ENCODE measurements at regions not wholly inside any gene's neighbourhood (a gene's known extent, or its start where the extent isn't known, plus 50 kb on each side); places are given as distances from the start of the nearest gene placed in this dataset.

DNA sequence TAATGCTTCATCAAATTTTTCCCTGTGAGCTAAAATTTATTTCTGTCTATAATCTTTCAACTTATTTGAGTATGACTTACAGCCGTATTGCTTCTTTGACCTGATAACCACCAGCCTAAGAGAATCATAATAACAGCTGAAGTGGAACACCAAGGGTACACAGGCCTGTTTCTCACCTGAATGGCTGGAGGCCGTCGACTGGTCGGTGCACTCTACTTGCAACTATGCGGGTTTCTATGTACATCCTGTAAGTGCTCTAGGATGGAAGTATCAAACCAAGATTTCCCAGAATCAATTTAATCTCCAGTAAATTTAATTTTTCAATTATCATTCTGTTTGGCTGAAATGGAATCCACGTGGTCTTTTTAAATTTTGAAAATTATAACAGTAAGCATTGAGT lies 504.8 kb upstream of the PHF14 start:
- H3K4me3 ChIP-seq (ENCODE audit: low read depth, low read length, poor library complexity, severe bottlenecking) = no peak overlapping the region
- POLR2A ChIA-PET (ENCODE audit: low non-redundant PET) = no interaction called here

DNA sequence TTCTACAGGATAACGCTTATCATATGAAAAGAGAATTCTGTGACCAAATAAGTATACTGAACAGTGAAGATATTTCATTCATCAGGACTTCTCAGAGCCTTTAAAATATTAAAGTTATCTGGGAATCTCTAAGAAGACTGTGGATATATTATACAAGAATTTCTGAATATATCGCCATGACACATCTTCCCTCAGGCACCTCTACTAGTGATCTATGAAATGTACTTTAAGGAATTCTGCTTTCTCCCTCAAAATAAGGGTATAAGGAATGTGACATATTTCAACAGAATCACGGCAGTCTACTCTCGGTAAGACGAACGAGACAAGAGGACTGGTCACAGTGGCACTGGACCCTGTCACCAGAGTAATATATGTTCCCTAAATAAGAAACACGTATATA lies 504.2 kb upstream of the PHF14 start:
- intact Hi-C loops (cut with micrococcal nuclease; ENCODE audit: unreplicated experiment) = no loop called here
- Histone ChIP-seq H3K27me3 (replicated peaks; ENCODE audit: insufficient read depth, low read depth, low read length, poor library complexity) (no peaks in the 10 kb centered on the region), H3K9me3 (ENCODE audit: low read depth, low read length, poor library complexity, severe bottlenecking) (no peaks in the 10 kb centered on the region), H3K36me3 (ENCODE audit: insufficient read depth, low read length, poor library complexity, severe bottlenecking) (no peaks in the 10 kb centered on the region), H3K27ac (ENCODE audit: low read depth, low read length, poor library complexity, severe bottlenecking) (no peak overlapping the region), H3K4me1 (ENCODE audit: insufficient read depth, low read length, poor library complexity, severe bottlenecking) (no peaks in the 10 kb centered on the region), H3K4me3 (ENCODE audit: low read depth, low read length, poor library complexity, severe bottlenecking) (no peak overlapping the region)
- TF ChIP-seq, protein P1, sequence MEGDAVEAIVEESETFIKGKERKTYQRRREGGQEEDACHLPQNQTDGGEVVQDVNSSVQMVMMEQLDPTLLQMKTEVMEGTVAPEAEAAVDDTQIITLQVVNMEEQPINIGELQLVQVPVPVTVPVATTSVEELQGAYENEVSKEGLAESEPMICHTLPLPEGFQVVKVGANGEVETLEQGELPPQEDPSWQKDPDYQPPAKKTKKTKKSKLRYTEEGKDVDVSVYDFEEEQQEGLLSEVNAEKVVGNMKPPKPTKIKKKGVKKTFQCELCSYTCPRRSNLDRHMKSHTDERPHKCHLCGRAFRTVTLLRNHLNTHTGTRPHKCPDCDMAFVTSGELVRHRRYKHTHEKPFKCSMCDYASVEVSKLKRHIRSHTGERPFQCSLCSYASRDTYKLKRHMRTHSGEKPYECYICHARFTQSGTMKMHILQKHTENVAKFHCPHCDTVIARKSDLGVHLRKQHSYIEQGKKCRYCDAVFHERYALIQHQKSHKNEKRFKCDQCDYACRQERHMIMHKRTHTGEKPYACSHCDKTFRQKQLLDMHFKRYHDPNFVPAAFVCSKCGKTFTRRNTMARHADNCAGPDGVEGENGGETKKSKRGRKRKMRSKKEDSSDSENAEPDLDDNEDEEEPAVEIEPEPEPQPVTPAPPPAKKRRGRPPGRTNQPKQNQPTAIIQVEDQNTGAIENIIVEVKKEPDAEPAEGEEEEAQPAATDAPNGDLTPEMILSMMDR (conservative IDR thresholded peaks at IDR 0.05; ENCODE audit: low read depth, low read length) = no peak
- TF ChIP-seq EZH2 (IDR thresholded peaks at IDR 0.05; ENCODE audit: borderline replicate concordance, low read depth, low read length, poor library complexity, severe bottlenecking) = no peak
- POLR2A ChIA-PET (ENCODE audit: low non-redundant PET) = no interaction called here
- no peak for DNase-seq (ENCODE audit: low spot score)
- no TSS peak for BruUV-seq (replicated peaks)
- CTCF ChIA-PET = no interaction called here

More for the DNA sequence above, 504.8 kb upstream of the PHF14 start:
- H3K36me3 ChIP-seq (ENCODE audit: insufficient read depth, low read length, poor library complexity, severe bottlenecking) = no peaks in the 10 kb centered on the region
- TF ChIP-seq EZH2 (IDR thresholded peaks at IDR 0.05; ENCODE audit: borderline replicate concordance, low read depth, low read length, poor library complexity, severe bottlenecking) = no peak
- TF ChIP-seq, protein P1 (conservative IDR thresholded peaks at IDR 0.05; ENCODE audit: low read depth, low read length) = no peak
- DNase-seq (ENCODE audit: low spot score) = no peak
- H3K27me3 ChIP-seq (replicated peaks; ENCODE audit: insufficient read depth, low read depth, low read length, poor library complexity) = no peaks in the 10 kb centered on the region
- H3K9me3 ChIP-seq (ENCODE audit: low read depth, low read length, poor library complexity, severe bottlenecking) = no peaks in the 10 kb centered on the region
- CTCF ChIA-PET = no interaction called here
- no TSS peak for BruUV-seq (replicated peaks)
- no peaks in the 10 kb centered on the region for H3K4me1 ChIP-seq (ENCODE audit: insufficient read depth, low read length, poor library complexity, severe bottlenecking)
- H3K27ac ChIP-seq (ENCODE audit: low read depth, low read length, poor library complexity, severe bottlenecking) = no peak overlapping the region
- intact Hi-C loops (cut with micrococcal nuclease; ENCODE audit: unreplicated experiment) = no loop called here

DNA sequence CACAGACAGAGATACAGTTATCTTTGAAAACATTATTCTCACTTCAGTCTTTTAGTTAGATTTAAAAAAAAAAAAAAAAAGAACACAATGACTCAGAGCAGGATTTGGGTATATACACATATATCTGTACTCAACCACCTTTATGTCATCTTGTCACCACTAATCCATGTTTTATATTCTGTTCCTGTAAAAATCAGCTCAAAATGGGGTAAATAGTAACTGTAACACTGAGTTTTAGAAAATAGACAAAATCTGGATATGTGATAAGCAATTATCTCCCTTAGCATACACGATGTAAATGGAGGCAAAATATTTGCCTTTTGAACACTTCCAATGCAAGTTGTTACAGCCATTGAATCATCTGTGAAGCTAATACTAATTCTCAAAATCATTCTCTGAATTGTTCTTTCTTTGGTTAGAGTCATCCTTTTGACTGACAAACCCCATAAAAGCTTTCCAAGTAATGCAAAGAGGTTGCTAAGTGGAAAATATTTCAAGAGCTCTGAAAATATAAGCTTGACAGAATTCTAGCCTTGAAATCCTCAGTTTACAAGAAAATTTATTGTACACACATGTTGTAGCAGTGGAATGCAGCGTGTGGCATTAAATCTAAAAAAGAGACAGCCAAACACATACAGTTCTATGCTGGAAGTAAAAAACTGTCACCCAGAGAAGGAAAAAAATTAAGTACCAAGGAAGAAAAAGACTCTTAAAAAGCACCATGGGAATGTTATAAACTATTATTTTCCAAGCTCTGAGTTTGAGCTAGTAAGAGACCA lies 502.2 kb upstream of the PHF14 start:
- intact Hi-C loops (cut with micrococcal nuclease; ENCODE audit: unreplicated experiment) = no loop called here
- Histone ChIP-seq H3K27me3 (replicated peaks; ENCODE audit: insufficient read depth, low read depth, low read length, poor library complexity) (no peaks in the 10 kb centered on the region), H3K36me3 (ENCODE audit: insufficient read depth, low read length, poor library complexity, severe bottlenecking) (no peaks in the 10 kb centered on the region), H3K27ac (ENCODE audit: low read depth, low read length, poor library complexity, severe bottlenecking) (no peak overlapping the region), H3K9me3 (ENCODE audit: low read depth, low read length, poor library complexity, severe bottlenecking) (no peaks in the 10 kb centered on the region), H3K4me3 (ENCODE audit: low read depth, low read length, poor library complexity, severe bottlenecking) (no peak overlapping the region), H3K4me1 (ENCODE audit: insufficient read depth, low read length, poor library complexity, severe bottlenecking) (no peaks in the 10 kb centered on the region)
- POLR2A ChIA-PET (ENCODE audit: low non-redundant PET) = no interaction called here
- no TSS peak for BruUV-seq (replicated peaks)
- CTCF ChIA-PET = no interaction called here
- no peak for TF ChIP-seq EZH2 (IDR thresholded peaks at IDR 0.05; ENCODE audit: borderline replicate concordance, low read depth, low read length, poor library complexity, severe bottlenecking)
- DNase-seq (ENCODE audit: low spot score) = no peak

DNA sequence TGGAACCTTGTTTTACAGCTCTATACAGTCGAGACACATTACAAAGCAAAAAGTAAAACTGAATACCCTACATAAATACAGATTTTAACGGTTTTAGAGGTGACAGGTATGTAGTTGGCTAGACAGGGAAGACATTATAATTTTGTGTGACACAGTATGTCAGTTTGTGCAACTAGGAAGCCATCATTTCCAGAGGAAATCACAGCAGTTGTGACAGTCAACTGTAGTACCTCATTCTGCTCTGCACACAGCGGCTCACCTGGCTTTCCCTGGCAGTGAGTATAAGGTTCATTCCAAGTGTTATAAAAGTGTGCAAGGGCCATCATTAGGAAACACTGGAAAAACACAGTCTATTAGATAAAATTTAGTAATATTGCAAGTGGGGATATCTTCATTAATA lies 501.6 kb upstream of the PHF14 start:
- no peaks in the 10 kb centered on the region for H3K9me3 ChIP-seq (ENCODE audit: low read depth, low read length, poor library complexity, severe bottlenecking)
- H3K36me3 ChIP-seq (ENCODE audit: insufficient read depth, low read length, poor library complexity, severe bottlenecking) = no peaks in the 10 kb centered on the region
- DNase-seq (ENCODE audit: low spot score) = no peak
- H3K4me1 ChIP-seq (ENCODE audit: insufficient read depth, low read length, poor library complexity, severe bottlenecking) = no peaks in the 10 kb centered on the region
- no peaks in the 10 kb centered on the region for H3K27me3 ChIP-seq (replicated peaks; ENCODE audit: insufficient read depth, low read depth, low read length, poor library complexity)
- BruUV-seq (replicated peaks) = no TSS peak
- H3K27ac ChIP-seq (ENCODE audit: low read depth, low read length, poor library complexity, severe bottlenecking) = no peak overlapping the region
- POLR2A ChIA-PET (ENCODE audit: low non-redundant PET) = no interaction called here
- H3K4me3 ChIP-seq (ENCODE audit: low read depth, low read length, poor library complexity, severe bottlenecking) = no peak overlapping the region
- CTCF ChIA-PET = no interaction called here
- intact Hi-C loops (cut with micrococcal nuclease; ENCODE audit: unreplicated experiment) = no loop called here
- TF ChIP-seq, protein P1 (conservative IDR thresholded peaks at IDR 0.05; ENCODE audit: low read depth, low read length) = no peak
- no peak for TF ChIP-seq EZH2 (IDR thresholded peaks at IDR 0.05; ENCODE audit: borderline replicate concordance, low read depth, low read length, poor library complexity, severe bottlenecking)
